Hypothalamus (tissue), 51 donors: ENCODE measurements at regions not wholly inside any gene's neighbourhood (a gene's known extent, or its start where the extent isn't known, plus 50 kb on each side); places are given as distances from the start of the nearest gene placed in this dataset.
"Not testable (repeated sequence)": the region's sequence is repeated elsewhere in the genome, so short reads cannot be mapped to it uniquely, and the experiment has no call there.

Source experiments
- DNase-seq, 51 donors: peaks; one replicate each; lab custom pipeline; 2025; lab: John Stamatoyannopoulos, UW

DNA sequence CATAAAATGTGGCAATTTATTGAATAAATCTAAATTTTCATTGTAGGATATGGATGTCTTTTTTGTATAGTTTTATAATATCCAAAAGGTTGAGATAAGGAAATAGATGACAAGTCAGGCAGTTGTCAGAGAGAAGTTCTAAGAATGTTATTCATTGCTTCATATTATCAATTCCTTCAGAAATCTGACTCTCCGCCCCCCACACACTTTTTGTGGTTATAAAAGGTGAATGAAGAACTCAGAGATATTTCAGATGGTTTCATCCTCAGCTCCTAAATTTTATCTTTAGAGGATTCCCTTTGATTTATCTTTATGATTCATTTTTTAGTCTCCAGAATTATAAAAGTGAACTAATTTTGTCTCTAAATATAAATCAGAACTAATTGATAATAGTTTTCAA is 136.1 kb upstream of the NOX3 start:
- DNase-seq, result no peak

GRCh38 chr6:155589190-155589589 is 133.6 kb upstream of the NOX3 start:
- no peak for DNase-seq

DNA sequence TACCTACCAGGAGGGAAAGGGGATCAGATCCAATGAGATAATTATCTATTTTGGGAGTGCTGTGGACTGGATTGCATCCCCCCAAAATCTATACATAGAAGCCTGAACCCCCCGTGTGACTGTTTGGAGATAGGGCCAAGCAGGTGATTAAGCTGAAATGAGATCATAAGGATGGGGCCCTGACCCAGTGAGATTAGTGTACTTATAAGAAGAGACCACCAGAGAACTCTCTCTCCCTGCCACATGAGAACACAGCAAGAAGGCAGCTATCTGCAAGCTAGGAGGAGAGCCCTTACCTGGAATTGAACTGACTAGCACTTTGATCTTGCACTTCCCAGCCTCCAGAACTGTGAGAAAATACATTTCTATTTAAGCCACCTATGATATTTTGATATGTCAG is 132.2 kb upstream of the NOX3 start:
- DNase-seq, result no peak

DNA sequence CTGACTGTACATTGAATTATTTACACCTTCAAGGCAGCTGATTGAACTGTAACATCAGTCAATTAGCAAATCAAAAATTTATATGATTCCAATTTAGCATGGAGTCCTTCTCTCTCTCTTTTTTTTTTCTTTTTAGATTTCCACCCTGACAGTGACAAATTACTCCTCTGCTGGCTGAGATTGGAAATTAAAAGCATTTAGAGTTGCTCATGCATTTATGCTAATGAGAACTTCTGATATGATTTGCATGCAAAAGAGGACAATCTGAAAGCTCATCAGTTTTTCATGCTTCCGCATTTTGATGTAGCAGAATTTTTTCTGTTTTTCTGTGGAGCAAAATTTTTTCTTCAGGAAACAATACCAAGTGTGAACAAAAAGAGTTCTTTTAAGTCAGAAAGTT is 130.5 kb upstream of the NOX3 start:
- no peak for DNase-seq

DNA sequence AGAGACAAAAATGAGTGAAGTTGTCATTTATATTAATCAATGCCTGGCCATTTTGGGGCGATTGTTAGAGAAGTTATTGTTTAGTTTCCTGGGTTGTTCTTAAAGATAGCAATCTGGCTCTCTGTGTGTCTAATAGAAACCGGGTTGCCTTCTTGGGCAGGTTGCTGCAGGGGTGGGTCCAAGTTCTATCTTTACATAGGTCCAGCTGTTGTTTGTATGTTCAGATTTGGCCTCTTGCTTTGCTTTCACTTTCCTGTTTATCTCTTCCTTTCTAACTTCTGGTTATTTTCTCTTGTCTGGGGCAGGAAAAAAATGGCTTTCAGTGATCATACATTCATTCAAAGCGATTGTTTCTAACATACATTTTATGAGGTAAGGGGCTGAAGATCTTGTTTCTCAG is 128.4 kb upstream of the NOX3 start:
- DNase-seq, result no peak

DNA sequence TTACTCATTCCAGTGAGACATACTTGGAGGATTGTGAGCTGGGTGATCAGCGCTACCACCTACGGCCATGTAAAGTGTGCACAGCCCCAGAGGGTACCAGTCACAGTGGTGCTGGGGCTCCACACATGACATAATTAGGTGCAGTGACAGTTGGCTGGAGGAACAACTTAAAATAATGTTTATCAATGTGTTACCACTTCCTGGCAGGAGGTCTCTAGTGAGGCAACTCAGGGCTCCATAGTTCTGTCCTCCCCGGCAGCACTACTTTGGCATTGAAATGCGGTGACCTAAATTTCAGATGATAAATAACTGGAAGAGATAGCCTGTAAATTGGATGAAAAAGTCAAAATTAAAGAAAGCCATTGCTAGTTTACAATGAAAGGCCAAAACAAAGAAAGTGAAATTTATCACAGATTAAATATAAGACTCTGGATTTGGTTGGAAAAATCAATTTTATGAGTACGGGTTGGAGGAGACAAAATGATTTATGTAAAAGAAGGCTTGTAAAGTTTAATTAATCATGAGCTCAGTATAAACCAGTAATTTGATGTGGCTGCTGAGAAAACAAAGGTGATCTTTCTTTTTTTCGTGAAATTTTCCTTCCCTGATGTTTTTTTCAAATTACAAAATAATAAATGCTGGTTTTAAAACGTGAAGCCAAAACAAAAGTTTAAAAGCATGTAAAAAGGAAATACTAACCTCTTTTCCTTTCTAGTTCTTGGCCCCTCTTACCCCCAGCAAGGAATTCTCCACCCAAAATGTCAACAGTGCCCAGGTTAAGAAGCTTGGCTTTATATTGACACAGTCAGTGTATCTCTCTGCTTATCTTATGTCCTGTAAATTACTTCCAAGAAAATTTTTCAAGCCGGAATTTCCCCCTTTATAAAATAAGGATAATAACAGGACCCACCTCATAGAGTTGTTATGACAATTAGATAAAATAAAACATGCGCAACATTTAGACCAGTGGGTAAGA is 126.7 kb upstream of the NOX3 start:
- no peak for DNase-seq

DNA sequence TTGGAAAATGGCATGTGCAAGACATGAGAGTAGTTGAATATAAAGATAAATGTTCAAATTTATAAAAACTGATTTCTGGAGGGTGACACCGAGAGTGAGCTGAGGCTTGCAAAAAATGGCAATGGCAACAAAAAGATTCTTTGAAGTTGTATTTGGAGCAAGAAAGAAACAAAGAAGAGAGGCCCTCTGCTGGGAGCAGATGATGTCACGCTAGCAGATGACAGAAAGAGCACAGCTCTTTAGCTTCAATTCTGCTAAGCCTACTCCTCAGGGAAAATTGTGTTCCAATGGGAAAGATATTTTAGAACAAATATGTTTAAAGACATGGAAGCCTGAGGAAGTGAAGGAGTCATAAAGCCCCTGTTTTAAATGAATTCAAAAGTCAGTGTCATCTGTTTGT is 125.3 kb upstream of the NOX3 start:
- DNase-seq, result no peak

DNA sequence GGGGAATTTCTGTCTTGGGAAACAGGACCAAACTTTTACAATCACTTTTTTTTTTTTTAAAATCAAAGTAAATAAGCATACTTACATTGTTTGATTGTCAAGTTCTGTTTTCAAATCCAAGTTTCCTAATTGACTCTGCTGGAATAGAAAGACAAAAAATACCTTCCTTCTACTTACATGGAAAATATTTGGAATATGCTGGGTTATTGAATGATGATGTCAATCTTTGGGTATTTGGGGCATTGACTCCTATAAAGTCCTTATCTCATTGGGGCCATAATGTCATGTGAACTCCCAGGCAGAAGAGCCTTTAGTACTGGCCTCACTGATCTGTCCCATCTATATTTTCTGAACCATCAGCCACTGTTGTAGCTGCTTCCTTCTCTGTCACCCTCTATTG is 122.6 kb upstream of the NOX3 start:
- DNase-seq, result no peak

GRCh38 chr6:155561966-155562364 is 106.3 kb upstream of the NOX3 start:
- DNase-seq, result no peak

GRCh38 chr6:155561257-155561965 is 105.8 kb upstream of the NOX3 start:
- DNase-seq, result no peak

GRCh38 chr6:155549928-155550327 is 94.3 kb upstream of the NOX3 start:
- no peak for DNase-seq

- DNase-seq, result no peak
These were observed 93.6 kb upstream of the NOX3 start for GRCh38 chr6:155549028-155549798.

DNA sequence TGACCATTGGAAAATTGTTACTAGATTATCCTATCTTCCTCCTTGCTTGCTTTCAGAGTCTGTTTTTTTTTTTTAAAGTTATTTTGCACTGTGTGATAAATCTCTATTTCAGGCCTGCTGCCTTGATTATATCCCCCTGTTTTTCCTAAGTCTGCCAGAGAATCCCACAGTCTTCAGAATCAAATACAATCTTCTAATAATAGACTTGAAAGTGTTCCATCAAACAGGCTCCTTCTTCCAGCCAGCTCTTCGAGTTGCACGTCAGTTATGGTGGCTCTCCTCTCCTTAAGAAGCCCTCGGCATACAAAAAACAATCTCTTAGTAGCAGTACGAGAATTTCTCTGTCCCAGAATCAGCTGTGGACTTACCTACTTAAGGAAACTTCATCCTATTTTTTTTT is 92.9 kb upstream of the NOX3 start:
- no peak for DNase-seq

GRCh38 chr6:155544677-155545076 is 89.0 kb upstream of the NOX3 start:
- no peak for DNase-seq

DNA sequence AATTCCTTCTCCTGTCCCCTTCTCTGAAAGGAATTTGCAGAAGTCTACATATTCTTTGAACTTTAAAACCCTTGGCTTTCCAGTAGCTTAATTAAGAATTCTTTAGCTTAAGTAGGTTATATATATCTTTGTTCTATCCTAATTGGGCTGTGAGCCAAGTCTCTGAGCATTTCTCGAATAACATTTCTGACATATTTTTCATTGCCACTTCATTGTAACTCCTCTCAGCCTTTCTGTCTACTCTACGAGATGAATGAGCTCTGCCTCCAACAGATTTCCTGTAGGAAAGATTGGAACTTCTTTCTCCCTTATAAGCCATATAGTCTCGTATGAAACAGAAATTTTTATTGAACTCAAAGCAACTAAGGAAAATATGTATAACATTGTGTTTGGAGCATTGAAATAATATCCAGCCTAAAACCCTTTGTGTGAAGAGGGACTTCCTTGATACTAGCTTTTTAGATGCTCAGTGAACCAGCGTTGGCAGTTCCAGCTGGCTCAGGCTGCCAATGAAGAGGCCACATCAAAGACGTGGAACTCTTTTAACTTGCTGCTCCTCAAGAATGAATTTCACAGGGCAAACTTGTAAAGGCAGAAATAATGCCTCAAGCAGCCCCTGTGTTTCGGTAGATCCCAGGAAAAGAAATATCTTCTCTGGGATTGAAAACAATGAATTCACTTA is 87.7 kb upstream of the NOX3 start:
- no peak for DNase-seq

DNA sequence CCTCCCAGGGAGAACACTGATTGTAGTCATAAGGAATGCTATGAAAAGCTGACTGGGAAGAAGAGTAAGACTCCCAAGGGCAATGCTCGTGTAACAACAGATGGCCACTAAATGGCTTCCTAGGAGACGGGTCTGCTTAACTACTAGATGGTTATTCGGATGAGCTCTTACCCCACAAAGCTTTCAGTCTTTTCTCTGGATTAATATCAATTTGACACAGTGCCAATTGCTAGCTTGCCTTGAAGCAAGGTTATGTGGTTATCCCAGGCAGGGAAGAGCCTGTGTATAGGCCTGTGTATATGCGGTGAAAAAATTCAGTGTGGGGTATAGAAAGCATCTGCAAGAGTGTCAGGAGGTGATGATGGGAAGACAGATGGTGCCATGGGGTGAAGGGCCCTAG is 86.4 kb upstream of the NOX3 start:
- DNase-seq, result no peak

GRCh38 chr6:155538708-155539390 is 83.2 kb upstream of the NOX3 start:
- no peak for DNase-seq

DNA sequence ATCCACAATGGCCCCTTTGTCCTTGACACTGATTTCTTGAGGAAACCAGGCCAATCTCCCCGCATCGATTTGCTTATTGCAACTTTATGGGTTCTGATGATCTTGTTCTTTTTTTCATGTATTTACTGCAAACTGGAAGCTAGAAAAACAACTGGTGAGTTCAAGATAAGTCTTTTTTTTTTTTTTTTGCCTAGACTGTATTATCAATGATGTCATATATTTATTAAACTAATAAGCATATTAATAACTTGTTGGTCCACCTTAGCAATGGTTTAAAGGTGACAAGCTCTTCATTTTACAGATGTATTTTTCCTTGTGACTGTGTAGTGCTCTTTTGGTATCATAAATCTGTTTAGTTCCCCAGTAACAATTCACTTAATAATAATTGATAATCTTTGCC is 79.0 kb upstream of the NOX3 start:
- DNase-seq, result no peak

GRCh38 chr6:155530219-155530834 is 74.7 kb upstream of the NOX3 start:
- DNase-seq, result no peak

- not testable (repeated sequence) for DNase-seq
These were observed 74.2 kb upstream of the NOX3 start for GRCh38 chr6:155529814-155530213.
